Lung (tissue), 11 donors: ENCODE measurements at regions not wholly inside any gene's neighbourhood (a gene's known extent, or its start where the extent isn't known, plus 50 kb on each side); places are given as distances from the start of the nearest gene placed in this dataset.

Experiments used
- ATAC-seq: fragments of 200-7000 bp; cut with Tn5 transposase; one replicate; pipeline ENCODE4 v1.9.1; 2020; ENCODE audit warnings: moderate number of reproducible peaks; ENCODE audit not compliant: insufficient read depth, low FRiP score
- DNase-seq, 3 donors: peaks; one replicate each; pipeline ENCODE4 v3.0.0-alpha.2; 2013 to 2017
- H3K27ac ChIP-seq, 2 donors: one replicate each; pipeline ENCODE4 v1.5.1; 2013; ENCODE audit warnings: mild to moderate bottlenecking in 2 of 2, moderate library complexity in 2 of 2, control low read depth in 1 of 2, inconsistent platforms in 1 of 2, low read depth in 1 of 2, low read length in 1 of 2
- H3K27me3 ChIP-seq, 3 donors: one replicate each; pipeline ENCODE4 v1.5.1; 2013; ENCODE audit warnings: low read length in 2 of 3; ENCODE audit not compliant: control insufficient read depth in 3 of 3, insufficient read depth in 3 of 3
- H3K36me3 ChIP-seq, 4 donors: one replicate each; pipeline ENCODE4 v1.5.1; 2013; ENCODE audit warnings: low read length in 4 of 4, mild to moderate bottlenecking in 1 of 4, moderate library complexity in 1 of 4; ENCODE audit not compliant: control insufficient read depth in 4 of 4, insufficient read depth in 4 of 4
- H3K4me1 ChIP-seq, 5 donors: one replicate each; pipeline ENCODE4 v1.5.1; 2013; ENCODE audit warnings: low read length in 5 of 5, mild to moderate bottlenecking in 2 of 5, moderate library complexity in 1 of 5; ENCODE audit not compliant: control insufficient read depth in 5 of 5, insufficient read depth in 5 of 5
- H3K4me3 ChIP-seq: one replicate; pipeline ENCODE4 v1.5.1; 2013; ENCODE audit warnings: mild to moderate bottlenecking, control low read depth, moderate library complexity
- H3K9ac ChIP-seq, 2 donors: one replicate each; pipeline ENCODE4 v1.5.1; 2013; ENCODE audit warnings: low read length in 2 of 2, control low read depth in 1 of 2; ENCODE audit not compliant: insufficient read depth in 1 of 2
- H3K9me3 ChIP-seq, 4 donors: one replicate each; pipeline ENCODE4 v1.5.1; 2013; ENCODE audit warnings: low read length in 3 of 4, mild to moderate bottlenecking in 1 of 4, moderate library complexity in 1 of 4; ENCODE audit not compliant: control insufficient read depth in 4 of 4, insufficient read depth in 3 of 4
- WGBS, 2 donors: extraction: QIAGEN DNeasy Blood & Tissue Kit; methylation state at CpG; one replicate each; pipeline ENCODE4 v1.1.7; 2013; 5-methylcytosine and 5-hydroxymethylcytosine counted together
- TF ChIP-seq, protein P1 (sequence below): IDR thresholded peaks from 2 replicates; pipeline ENCODE4 v1.5.1; 2012; ENCODE audit warnings: mild to moderate bottlenecking; ENCODE audit errors: control extremely low read depth, extremely low read depth
- donor health status: control.
- donor health status: control.
- donor health status: Bipolar disorder and iron deficiency.
- donor health status: healthy.
- donor health status: DM: yes; HTN: yes; CAD: no.

GRCh38 chr5:166240705-166241104, 2050.7 kb upstream of the WWC1 start:
- no peak for ATAC-seq
- no peak for DNase-seq
- no peaks in the 10 kb centered on the region for H3K36me3 ChIP-seq
- H3K27me3 ChIP-seq, result no peaks in the 10 kb centered on the region
- H3K4me3 ChIP-seq, result no peak overlapping the region
- H3K4me1 ChIP-seq, result no peaks in the 10 kb centered on the region
- peaks cover 0 to 4% (median under 1%) of the 10 kb centered on the region in 4 donors for H3K9me3 ChIP-seq
- TF ChIP-seq, protein P1, sequence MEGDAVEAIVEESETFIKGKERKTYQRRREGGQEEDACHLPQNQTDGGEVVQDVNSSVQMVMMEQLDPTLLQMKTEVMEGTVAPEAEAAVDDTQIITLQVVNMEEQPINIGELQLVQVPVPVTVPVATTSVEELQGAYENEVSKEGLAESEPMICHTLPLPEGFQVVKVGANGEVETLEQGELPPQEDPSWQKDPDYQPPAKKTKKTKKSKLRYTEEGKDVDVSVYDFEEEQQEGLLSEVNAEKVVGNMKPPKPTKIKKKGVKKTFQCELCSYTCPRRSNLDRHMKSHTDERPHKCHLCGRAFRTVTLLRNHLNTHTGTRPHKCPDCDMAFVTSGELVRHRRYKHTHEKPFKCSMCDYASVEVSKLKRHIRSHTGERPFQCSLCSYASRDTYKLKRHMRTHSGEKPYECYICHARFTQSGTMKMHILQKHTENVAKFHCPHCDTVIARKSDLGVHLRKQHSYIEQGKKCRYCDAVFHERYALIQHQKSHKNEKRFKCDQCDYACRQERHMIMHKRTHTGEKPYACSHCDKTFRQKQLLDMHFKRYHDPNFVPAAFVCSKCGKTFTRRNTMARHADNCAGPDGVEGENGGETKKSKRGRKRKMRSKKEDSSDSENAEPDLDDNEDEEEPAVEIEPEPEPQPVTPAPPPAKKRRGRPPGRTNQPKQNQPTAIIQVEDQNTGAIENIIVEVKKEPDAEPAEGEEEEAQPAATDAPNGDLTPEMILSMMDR, result no peak
- WGBS, 2 donors, result 92 to 98% methylated on average over 2 of the region's 2 CpGs
- no peak overlapping the region for H3K27ac ChIP-seq
- no peak overlapping the region for H3K9ac ChIP-seq

- WGBS, 2 donors, result 77 to 78% methylated on average over 2 of the region's 2 CpGs
- H3K27me3 ChIP-seq, result no peaks in the 10 kb centered on the region
- peaks cover 0 to 4% (median 0%) of the 10 kb centered on the region in 4 donors for H3K9me3 ChIP-seq
These were observed 2045.9 kb upstream of the WWC1 start for GRCh38 chr5:166245556-166245955.

DNA sequence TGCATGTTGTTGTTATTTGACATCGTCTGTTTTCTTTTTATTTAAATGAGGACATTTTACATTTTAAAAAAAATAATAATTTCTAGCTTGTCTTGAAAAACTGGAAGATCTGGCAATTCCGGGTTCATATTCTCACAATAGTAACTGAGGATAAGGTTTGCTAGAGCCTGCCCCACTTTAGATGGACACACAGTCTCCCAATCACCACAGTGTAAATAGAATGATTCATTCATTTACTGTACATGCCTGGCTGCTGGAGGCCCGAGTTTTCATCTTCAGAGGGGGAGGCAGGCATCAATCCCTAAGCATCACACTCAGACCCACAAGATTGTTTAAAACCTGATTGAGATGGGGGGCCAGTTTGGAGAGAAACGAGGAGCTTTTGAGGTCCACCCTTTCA, 2039.7 kb upstream of the WWC1 start:
- ATAC-seq, result no peak
- no peak for DNase-seq
- 74 to 80% methylated on average over 4 of the region's 4 CpGs for WGBS, 2 donors

More at GRCh38 chr5:166245556-166245955, 2045.9 kb upstream of the WWC1 start:
- TF ChIP-seq, protein P1, result no peak
- ATAC-seq (no peak), DNase-seq (no peak)
- no peaks in the 10 kb centered on the region for H3K36me3 ChIP-seq
- no peak overlapping the region for H3K9ac ChIP-seq
- no peaks in the 10 kb centered on the region for H3K4me1 ChIP-seq
- H3K27ac ChIP-seq, result no peak overlapping the region
- H3K4me3 ChIP-seq, result no peak overlapping the region

More for the DNA sequence above, 2039.7 kb upstream of the WWC1 start:
- no peak overlapping the region for H3K4me3 ChIP-seq
- TF ChIP-seq, protein P1, result no peak
- H3K27ac ChIP-seq, result no peak overlapping the region
- H3K36me3 ChIP-seq, result no peaks in the 10 kb centered on the region
- H3K4me1 ChIP-seq, result no peaks in the 10 kb centered on the region
- H3K27me3 ChIP-seq, result no peaks in the 10 kb centered on the region
- H3K9ac ChIP-seq, result no peak overlapping the region
- no peaks in the 10 kb centered on the region for H3K9me3 ChIP-seq
